Sigmoid colon (tissue), 4 donors: ENCODE measurements at regions not wholly inside any gene's neighbourhood (a gene's known extent, or its start where the extent isn't known, plus 50 kb on each side); places are given as distances from the start of the nearest gene placed in this dataset.

Experiments
- CTCF ChIP-seq, 4 experiments: fragments of 450-650 bp in 3 of 4; fragments of 200-600 bp in 1 of 4; IDR thresholded peaks; one replicate each; pipeline ENCODE4 v1.5.1; 2016 to 2019; ENCODE audit warnings: antibody characterized with exemption in 4 of 4, mild to moderate bottlenecking in 3 of 4, moderate library complexity in 2 of 4
- POLR2AphosphoS5 ChIP-seq, 4 donors: sonication (generic); formaldehyde crosslinking; IDR thresholded peaks; one replicate each; pipeline ENCODE4 v1.6.1; 2017; ENCODE audit warnings: antibody characterized with exemption in 4 of 4

DNA sequence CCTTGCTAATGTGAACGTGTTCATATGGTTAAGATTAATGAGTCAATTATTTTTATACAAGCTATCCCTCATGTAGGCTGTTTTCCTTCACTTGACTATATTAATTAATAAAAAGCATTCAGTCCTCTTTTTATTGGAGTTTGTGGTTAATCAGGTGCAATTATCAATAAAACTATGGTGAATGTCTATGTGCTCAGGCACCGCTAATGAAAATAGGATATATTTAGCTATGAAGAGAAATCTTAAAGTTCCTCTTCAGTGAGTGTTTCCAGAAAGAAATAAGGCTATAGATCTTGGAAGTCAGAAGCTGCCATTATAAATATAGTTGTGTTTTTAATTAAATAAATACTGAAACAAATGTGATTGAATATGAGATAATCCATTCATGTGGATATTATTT, 422.1 kb downstream of the DMAC1 start:
- TF ChIP-seq POLR2AphosphoS5 (IDR thresholded peaks at IDR 0.05) (no peak), CTCF (IDR thresholded peaks at IDR 0.05) (no peak)
